Sigmoid colon (tissue), 6 donors: ENCODE measurements at regions not wholly inside any gene's neighbourhood (a gene's known extent, or its start where the extent isn't known, plus 50 kb on each side); places are given as distances from the start of the nearest gene placed in this dataset.

Source experiments
- DNase-seq: peaks from one replicate; pipeline ENCODE4 v3.0.0-alpha.2; 2019
- H3K27ac ChIP-seq, 4 donors: fragments of 200-600 bp; sonication (generic); one replicate each; pipeline ENCODE4 v1.5.1; 2016 to 2019; ENCODE audit warnings: mild to moderate bottlenecking in 1 of 4
- H3K27me3 ChIP-seq, 3 donors: fragments of 200-600 bp; sonication (generic); one replicate each; pipeline ENCODE4 v1.5.1; 2019; ENCODE audit warnings: mild to moderate bottlenecking in 1 of 3
- H3K36me3 ChIP-seq, 4 donors: fragments of 200-600 bp; sonication (generic); one replicate each; pipeline ENCODE4 v1.5.1; 2016 to 2019
- H3K4me1 ChIP-seq, 4 donors: fragments of 200-600 bp; sonication (generic); one replicate each; pipeline ENCODE4 v1.5.1; 2017 to 2019
- H3K4me3 ChIP-seq, 4 donors: fragments of 200-600 bp; sonication (generic); one replicate each; pipeline ENCODE4 v1.5.1; 2017 to 2019; ENCODE audit warnings: mild to moderate bottlenecking in 2 of 4, moderate library complexity in 1 of 4
- H3K9me3 ChIP-seq, 4 donors: fragments of 200-600 bp in 3 of 4; sonication (generic) in 3 of 4; one replicate each; pipeline versions ENCODE4 v1.5.1 to v1.6.1; 2013 to 2019
- CTCF ChIP-seq, 4 experiments: fragments of 450-650 bp in 3 of 4; fragments of 200-600 bp in 1 of 4; IDR thresholded peaks; one replicate each; pipeline ENCODE4 v1.5.1; 2016 to 2019; ENCODE audit warnings: antibody characterized with exemption in 4 of 4, mild to moderate bottlenecking in 3 of 4, moderate library complexity in 2 of 4
- EP300 ChIP-seq, 4 donors: sonication (generic); formaldehyde crosslinking; IDR thresholded peaks; one replicate each; pipeline ENCODE4 v1.6.1; 2017; ENCODE audit warnings: antibody characterized with exemption in 4 of 4
- POLR2A ChIP-seq, 2 donors: fragments of 450-650 bp; IDR thresholded peaks; one replicate each; pipeline ENCODE4 v1.6.1; 2016; ENCODE audit warnings: antibody characterized with exemption in 2 of 2, mild to moderate bottlenecking in 2 of 2, moderate library complexity in 2 of 2
- POLR2AphosphoS5 ChIP-seq, 4 donors: sonication (generic); formaldehyde crosslinking; IDR thresholded peaks; one replicate each; pipeline ENCODE4 v1.6.1; 2017; ENCODE audit warnings: antibody characterized with exemption in 4 of 4
- WGBS, 2 donors: extraction: QIAGEN DNeasy Blood & Tissue Kit; methylation state at CpG; one replicate each; pipeline ENCODE4 v1.1.7; 2013; 5-methylcytosine and 5-hydroxymethylcytosine counted together
- intact Hi-C: fragments of 100-400 bp; cut with DNase I; formaldehyde crosslinking; loops from one replicate; pipeline ENCODE4 v1.15.1; 2023
- donor health status: healthy with polysubstance abuse.
- donor health status: healthy.

- Histone ChIP-seq H3K9me3 (no peaks in the 10 kb centered on the region), H3K27ac (no peak overlapping the region), H3K4me1 (no peaks in the 10 kb centered on the region), H3K27me3 (no peaks in the 10 kb centered on the region), H3K36me3 (no peaks in the 10 kb centered on the region), H3K4me3 (no peak overlapping the region)
- TF ChIP-seq EP300 (IDR thresholded peaks at IDR 0.05), result no peak
- TF ChIP-seq POLR2A (IDR thresholded peaks at IDR 0.05), result no peak
- no peak for TF ChIP-seq POLR2AphosphoS5 (IDR thresholded peaks at IDR 0.05)
- TF ChIP-seq CTCF (IDR thresholded peaks at IDR 0.05), result no peak
- intact Hi-C loops, result no loop called here
- DNase-seq, result no peak
- WGBS, 2 donors, result 79 to 83% methylated on average over 2 of the region's 2 CpGs
Observed at GRCh38 chr4:81652069-81652478, 180.4 kb upstream of the RASGEF1B start.

GRCh38 chr4:81651243-81651899 is 179.7 kb upstream of the RASGEF1B start:
- no peak overlapping the region for H3K4me3 ChIP-seq
- H3K27ac ChIP-seq, result no peak overlapping the region
- TF ChIP-seq POLR2A (IDR thresholded peaks at IDR 0.05) (no peak), POLR2AphosphoS5 (IDR thresholded peaks at IDR 0.05) (no peak), EP300 (IDR thresholded peaks at IDR 0.05) (no peak), CTCF (IDR thresholded peaks at IDR 0.05) (no peak)
- WGBS, 2 donors, result 58 to 82% methylated on average over 1 of the region's 1 CpG
- H3K4me1 ChIP-seq, result no peaks in the 10 kb centered on the region
- intact Hi-C loops, result no loop called here
- H3K9me3 ChIP-seq, result no peaks in the 10 kb centered on the region
- no peaks in the 10 kb centered on the region for H3K36me3 ChIP-seq
- no peak for DNase-seq
- no peaks in the 10 kb centered on the region for H3K27me3 ChIP-seq

DNA sequence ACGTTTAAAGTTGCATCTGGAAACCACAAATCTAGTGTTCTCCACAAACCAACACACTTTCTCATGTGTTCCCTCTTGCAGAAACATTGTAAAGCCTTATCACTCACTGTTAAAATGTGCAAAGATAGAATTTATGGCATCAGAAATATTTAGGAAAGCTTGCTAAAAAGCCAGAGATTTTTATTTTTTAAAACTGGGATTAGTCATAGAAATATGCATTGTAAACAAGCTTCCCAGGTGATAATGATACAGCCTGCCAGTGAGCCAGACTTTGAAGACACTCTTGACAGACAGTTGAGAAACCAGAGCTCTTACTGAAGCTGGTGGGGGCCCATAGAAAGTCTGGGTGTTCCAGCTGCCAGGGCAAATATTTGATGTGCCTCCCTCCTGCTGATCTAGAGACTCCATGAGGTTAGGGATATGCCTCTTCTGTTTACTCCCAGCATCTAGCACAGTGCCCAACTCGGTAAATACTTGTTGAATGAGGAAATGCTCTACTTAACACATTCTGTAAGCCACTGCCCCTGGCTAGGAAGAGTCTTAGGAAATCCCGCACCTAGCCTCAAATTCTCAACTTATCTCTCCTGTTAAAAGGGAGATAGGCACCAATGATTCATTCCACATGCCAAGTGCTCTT is 179.0 kb upstream of the RASGEF1B start:
- intact Hi-C loops, result no loop called here
- WGBS, 2 donors, result 39 to 42% methylated on average over 3 of the region's 3 CpGs
- Histone ChIP-seq H3K36me3 (no peaks in the 10 kb centered on the region), H3K4me1 (no peaks in the 10 kb centered on the region), H3K27me3 (no peaks in the 10 kb centered on the region), H3K27ac (no peak overlapping the region), H3K9me3 (no peaks in the 10 kb centered on the region), H3K4me3 (no peak overlapping the region)
- no peak for TF ChIP-seq POLR2AphosphoS5 (IDR thresholded peaks at IDR 0.05)
- no peak for TF ChIP-seq EP300 (IDR thresholded peaks at IDR 0.05)
- TF ChIP-seq POLR2A (IDR thresholded peaks at IDR 0.05), result no peak
- TF ChIP-seq CTCF (IDR thresholded peaks at IDR 0.05), result no peak
- no peak for DNase-seq

DNA sequence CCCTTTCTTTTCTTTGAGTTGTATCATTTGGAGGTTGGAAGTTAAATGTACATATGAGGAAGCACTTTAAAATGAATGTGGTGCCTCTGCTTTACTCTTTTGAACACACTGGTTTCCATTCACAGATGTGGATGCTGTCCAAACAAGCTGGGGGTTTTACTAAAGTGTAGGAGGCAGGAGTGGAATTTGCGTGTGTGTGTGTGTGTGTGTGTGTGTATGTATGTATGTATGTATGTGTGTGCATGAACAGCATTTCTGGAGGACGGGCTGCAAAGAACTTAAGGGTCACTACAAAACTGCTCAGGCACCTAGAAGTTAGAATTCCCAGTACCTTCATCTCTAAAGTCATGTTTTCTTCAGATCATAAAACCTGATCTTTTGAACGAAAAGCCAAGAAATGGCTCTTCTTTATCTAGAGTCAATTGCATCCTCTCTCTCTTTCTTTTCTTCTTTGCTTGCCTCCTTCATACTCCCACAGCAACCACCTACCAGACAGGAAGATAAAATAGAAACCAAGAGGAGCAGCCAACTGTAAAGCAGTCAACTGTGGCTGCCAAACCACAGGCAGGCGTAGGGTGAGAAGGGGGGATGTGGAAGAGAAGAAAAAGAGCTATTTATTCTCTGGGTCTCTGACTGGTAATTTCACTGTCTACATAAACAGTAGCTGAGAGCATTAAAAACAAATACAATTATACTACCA is 177.0 kb upstream of the RASGEF1B start:
- intact Hi-C loops, result no loop called here

More for the DNA sequence above, 177.0 kb upstream of the RASGEF1B start:
- no peak overlapping the region for H3K4me3 ChIP-seq
- WGBS, 2 donors, result 31 to 84% methylated on average over 4 of the region's 4 CpGs
- DNase-seq, result no peak
- no peak overlapping the region for H3K27ac ChIP-seq
- no peaks in the 10 kb centered on the region for H3K4me1 ChIP-seq
- no peaks in the 10 kb centered on the region for H3K27me3 ChIP-seq
- peaks cover 0 to 3% (median 0%) of the 10 kb centered on the region in 4 donors for H3K9me3 ChIP-seq
- TF ChIP-seq POLR2A (IDR thresholded peaks at IDR 0.05), result no peak
- no peak for TF ChIP-seq CTCF (IDR thresholded peaks at IDR 0.05)
- no peak for TF ChIP-seq POLR2AphosphoS5 (IDR thresholded peaks at IDR 0.05)
- TF ChIP-seq EP300 (IDR thresholded peaks at IDR 0.05), result no peak
- no peaks in the 10 kb centered on the region for H3K36me3 ChIP-seq
